Muscle of back (tissue), 3 donors: ENCODE measurements at regions not wholly inside any gene's neighbourhood (a gene's known extent, or its start where the extent isn't known, plus 50 kb on each side); places are given as distances from the start of the nearest gene placed in this dataset.
"Not testable (repeated sequence)": the region's sequence is repeated elsewhere in the genome, so short reads cannot be mapped to it uniquely, and the experiment has no call there.

Experiments
- DNase-seq, 3 donors: peaks; one replicate each; pipeline versions ENCODE4 v3.0.0 to v3.0.0-alpha.2; 2013

GRCh38 chr20:47867831-47868230 is 82.5 kb upstream of the SULF2 start:
- no peak for DNase-seq

- DNase-seq: no peak
Observed at GRCh38 chr20:47866480-47866879, 81.2 kb upstream of the SULF2 start.

- no peak for DNase-seq
Observed at GRCh38 chr20:47865912-47866311, 80.6 kb upstream of the SULF2 start.

- DNase-seq: no peak
Observed at GRCh38 chr20:47865451-47865850, 80.2 kb upstream of the SULF2 start.

GRCh38 chr20:47863981-47864380 is 78.7 kb upstream of the SULF2 start:
- DNase-seq: peak in 1 of 3 donors; percentile 68

GRCh38 chr20:47863315-47863965 is 78.2 kb upstream of the SULF2 start:
- peak in 2 of 3 donors; percentile 23 to 68 for DNase-seq

- DNase-seq: peak in 1 of 3 donors; percentile 58
Observed at GRCh38 chr20:47862574-47863240, 77.4 kb upstream of the SULF2 start.

GRCh38 chr20:47861116-47861515 is 75.8 kb upstream of the SULF2 start:
- DNase-seq: peak in 2 of 3 donors; percentile 41 to 69

GRCh38 chr20:47860049-47860830 is 75.0 kb upstream of the SULF2 start:
- DNase-seq: no peak

- DNase-seq: peak in 2 of 3 donors; percentile 48 to 58
Observed at GRCh38 chr20:47859278-47859677, 74.0 kb upstream of the SULF2 start.

GRCh38 chr20:47857569-47858464 is 72.5 kb upstream of the SULF2 start:
- DNase-seq: peak; percentile 76 to 94 (median 89)

- DNase-seq: no peak
Observed at GRCh38 chr20:47857187-47857568, 71.9 kb upstream of the SULF2 start.

- no peak for DNase-seq
Observed at GRCh38 chr20:47855799-47856198, 70.5 kb upstream of the SULF2 start.

GRCh38 chr20:47854687-47855212 is 69.5 kb upstream of the SULF2 start:
- no peak for DNase-seq

- no peak for DNase-seq
Observed at GRCh38 chr20:47851774-47852173, 66.5 kb upstream of the SULF2 start.

- no peak for DNase-seq
Observed at GRCh38 chr20:47850146-47850545, 64.9 kb upstream of the SULF2 start.

GRCh38 chr20:47849596-47849995 is 64.3 kb upstream of the SULF2 start:
- DNase-seq: no peak

- no peak for DNase-seq
Observed at GRCh38 chr20:47849006-47849405, 63.7 kb upstream of the SULF2 start.

GRCh38 chr20:47848534-47848933 is 63.3 kb upstream of the SULF2 start:
- DNase-seq: not testable (repeated sequence)

GRCh38 chr20:47847884-47848485 is 62.7 kb upstream of the SULF2 start:
- DNase-seq: no peak

- DNase-seq: not testable (repeated sequence)
Observed at GRCh38 chr20:47847220-47847619, 61.9 kb upstream of the SULF2 start.
